Activated CD4-positive, alpha-beta T cell treated with anti-CD3 and anti-CD28 coated beads, Interleukin-2, Interleukin-4, amounts not matched to agents 100 ng/mL and 50 ng/mL, durations not matched to agents 16 hours and 8 hours (primary cell): ENCODE measurements at regions not wholly inside any gene's neighbourhood (a gene's known extent, or its start where the extent isn't known, plus 50 kb on each side); places are given as distances from the start of the nearest gene placed in this dataset.
"Not testable (repeated sequence)": the region's sequence is repeated elsewhere in the genome, so short reads cannot be mapped to it uniquely, and the experiment has no call there.

Source experiments
- DNase-seq: peaks from one replicate; pipeline ENCODE4 v3.0.0-alpha.2; 2020; ENCODE audit warnings: low spot score

DNA sequence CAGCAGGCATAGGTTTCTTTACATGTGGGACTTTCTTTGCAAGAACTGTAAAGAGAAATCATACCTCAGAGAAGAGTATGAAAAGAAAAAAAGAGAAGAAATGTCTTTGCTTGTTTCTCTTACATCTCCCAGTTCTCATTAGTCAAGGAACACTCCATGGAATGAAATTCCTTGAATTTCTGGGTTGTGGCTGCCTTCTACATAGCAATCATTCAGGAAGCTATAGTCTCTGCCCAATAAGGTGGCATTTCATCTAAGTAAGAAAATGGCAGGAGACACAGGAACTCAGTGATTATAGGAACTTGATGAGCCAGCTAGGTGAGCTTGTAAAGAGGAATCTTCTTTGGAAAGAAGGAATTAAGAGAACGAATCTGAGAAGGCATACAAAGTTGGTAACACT is 197.0 kb upstream of the FKBP1C start:
- DNase-seq: no peak

DNA sequence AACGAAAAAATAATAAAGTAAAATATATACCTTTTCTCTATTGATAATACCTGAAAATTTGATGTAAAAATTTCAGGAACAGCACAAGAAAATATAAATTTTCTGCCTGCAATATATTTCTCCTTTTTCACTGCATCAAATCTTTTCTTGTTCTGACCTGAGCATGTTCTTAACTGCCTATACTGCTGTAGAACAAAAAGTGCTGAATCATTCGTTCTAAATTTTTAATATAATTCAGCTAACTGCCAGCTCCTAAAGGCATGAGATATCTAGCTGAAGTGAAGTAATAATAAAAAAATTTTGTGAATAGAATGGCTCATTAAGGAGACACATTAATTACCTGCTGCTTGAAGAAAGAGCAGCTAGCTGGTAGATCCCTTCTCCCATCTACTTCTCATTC is 188.6 kb upstream of the FKBP1C start:
- no peak for DNase-seq

DNA sequence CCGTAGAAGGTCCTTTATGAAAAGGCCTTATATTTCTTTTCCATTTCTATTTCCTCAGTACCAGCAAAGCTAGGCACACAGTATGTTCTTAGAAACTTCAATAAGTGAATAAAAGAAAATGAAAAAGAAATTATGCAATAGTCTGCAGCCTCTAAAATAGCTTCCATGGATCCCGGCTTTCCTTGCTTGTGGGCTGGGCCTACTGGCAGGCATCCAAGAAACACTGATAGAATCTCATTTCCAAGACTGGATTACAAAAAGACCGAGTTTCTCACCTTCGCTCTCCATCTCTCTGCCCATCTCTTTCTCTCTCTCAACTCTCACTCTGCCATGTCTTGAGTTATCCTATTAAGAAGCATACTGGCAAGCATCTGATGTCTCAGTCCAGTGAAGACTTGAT is 187.5 kb upstream of the FKBP1C start:
- DNase-seq: no peak

DNA sequence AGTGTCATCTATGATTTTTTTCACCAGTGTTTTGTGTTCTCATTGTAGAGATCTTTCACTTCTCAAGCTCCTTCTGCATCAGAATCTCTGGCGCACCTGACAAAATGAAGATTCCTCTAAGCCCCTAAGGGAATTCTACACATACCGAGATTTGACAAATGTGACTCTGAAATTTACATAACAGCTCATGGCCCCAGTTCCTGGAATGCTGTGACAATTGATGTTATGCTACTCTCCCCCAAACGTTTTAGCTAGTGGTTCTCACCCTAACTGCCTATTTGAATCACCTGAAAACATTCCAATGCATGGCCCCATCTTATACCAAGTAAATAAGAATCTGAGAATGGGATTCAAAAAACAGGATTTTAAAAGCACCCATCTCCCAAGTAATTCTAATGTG is 162.1 kb upstream of the FKBP1C start:
- DNase-seq: no peak

DNA sequence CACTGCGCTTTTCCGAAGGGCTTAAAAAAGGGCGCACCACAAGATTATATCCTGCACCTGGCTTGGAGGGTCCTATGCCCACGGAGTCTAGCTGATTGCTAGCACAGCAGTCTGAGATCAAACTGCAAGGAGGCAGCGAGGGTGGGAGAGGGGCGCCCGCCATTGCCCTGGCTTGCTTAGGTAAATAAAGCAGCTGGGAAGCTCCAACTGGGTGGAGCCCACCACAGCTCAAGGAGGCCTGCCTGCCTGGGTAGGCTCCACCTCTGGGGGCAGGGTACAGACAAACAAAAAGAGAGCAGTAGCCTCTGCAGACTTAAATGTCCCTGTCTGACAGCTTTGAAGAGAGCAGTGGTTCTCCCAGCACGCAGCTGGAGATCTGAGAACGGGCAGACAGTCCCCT is 158.1 kb upstream of the FKBP1C start:
- DNase-seq: not testable (repeated sequence)

DNA sequence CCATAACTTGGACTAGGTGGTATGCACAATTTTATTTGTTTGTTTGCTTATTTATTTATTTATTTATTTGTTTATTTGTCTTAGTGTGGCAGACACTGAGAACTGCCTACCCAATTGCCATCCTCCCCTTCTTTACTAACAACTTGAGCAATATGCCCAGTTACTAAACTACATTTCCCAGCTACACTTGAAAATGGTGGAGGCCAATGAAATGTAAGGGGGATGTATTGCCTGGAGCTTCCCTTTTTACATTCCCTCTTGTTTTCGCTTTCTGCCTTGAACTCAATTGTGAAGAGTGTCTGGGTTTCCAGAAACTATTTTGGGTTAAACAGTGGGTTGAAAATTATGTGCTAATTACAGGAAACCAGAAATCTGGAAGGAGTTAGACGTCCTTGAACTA is 152.7 kb upstream of the FKBP1C start:
- DNase-seq: no peak

DNA sequence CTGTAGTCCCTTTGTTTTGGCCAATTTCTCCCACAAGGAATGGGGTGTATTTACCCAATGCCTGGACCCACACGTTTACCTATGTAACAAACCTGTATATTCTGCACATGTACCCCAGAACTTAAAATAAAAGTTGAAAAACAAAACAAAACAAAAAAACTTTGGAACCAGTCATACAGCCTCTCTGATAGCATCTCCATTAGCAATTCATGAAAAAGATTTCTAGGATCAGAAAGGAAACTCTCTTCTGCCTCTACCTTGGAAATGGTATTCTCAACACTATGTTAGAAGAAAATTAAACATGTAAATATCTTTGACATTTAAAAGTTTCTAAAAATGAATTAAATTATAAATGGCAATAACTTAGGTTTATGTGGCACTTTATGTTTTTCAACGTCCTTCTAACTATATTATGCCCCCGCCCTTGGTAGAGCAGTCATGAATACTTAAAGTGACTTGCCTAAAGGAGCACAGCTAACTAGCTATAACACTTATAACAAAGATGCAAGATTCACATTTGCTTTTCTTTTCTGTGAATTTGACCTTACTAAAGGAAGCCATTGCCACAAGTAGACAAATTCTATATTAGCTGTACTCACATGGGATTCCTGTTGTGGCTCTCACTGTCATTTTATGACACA is 147.5 kb upstream of the FKBP1C start:
- no peak for DNase-seq

DNA sequence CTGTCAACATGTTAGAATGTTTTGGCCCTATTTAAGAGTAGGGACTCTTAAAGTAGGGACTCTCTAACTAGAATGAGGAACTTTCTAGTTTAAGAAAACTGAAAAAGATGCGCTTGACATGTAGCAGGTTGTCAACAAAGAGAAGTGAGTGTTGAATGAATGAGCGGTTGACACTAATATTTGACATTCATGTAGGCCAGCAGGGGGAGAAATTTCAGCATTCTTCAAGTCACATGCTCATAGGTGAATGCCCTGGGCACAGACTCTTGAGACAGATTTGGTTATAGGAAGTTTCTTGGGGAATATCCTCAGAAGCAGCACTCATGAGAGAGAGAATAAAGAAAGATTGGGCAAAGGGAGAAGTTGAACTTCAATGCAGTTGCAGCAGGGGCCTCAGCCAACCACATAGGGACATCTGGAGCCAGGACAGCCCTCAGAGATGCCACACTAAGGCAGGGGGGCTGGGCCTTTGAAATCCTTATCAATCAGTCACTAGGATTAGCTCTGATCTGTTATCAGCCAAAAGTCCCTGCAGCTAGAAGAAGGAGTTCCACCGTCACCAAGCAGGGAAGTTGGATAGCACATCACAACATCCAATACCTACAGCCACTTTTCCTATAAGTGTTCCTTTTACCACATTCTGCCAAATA is 145.1 kb upstream of the FKBP1C start:
- no peak for DNase-seq

DNA sequence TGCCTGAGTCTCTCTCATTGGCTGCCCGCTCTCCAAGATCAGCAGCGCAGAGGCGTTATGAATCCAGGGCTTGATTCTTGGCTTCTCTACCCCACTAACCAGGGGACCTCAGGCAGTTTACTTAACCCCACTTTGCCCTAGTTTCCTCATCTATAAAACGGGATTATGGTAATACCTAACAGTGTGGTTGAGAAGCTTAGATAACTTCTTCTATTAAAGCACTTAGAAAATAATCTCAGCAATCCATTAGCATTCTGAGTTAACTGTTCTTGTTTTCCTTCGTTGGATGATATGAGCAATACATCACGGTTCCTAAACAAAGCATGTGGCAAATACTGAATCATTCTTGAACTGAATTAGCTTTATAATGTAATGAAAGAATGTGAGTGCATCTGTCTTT is 116.3 kb upstream of the FKBP1C start:
- no peak for DNase-seq

DNA sequence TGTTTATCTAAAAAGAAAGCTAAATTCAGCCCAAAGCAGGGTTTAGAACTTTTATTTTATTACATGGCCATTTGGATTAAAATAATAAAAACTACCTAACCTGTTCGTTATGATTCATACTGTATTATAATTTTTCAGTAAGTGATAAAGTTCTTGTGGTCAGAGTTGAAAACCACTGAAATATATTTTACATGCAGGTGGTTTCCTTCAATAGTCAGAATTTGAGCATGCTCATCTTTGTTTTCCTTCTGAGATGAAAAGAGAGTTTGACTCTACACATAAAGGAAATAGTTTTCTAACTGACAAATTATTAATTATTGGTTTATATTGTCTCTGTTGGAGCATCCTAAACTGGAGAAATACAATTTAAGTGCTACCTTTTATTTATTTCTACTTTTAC is 114.0 kb upstream of the FKBP1C start:
- DNase-seq: no peak

DNA sequence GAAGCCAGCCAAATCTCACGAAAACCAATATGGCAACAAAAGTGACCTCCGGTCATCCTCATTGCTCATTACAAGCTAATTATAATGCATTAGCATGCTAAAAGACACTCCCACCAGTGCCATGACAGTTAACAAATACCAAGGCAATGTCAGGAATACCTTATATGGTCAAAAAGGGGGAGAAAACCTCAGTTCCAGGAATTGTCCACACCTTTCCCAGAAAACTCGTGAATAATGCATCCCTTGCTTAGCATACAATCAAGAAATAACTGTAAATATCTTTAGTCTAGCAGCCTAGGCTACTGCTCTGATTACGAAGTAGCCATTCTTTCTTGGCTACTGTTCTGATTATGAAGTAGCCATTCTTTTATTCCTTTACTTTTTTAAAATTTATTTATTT is 112.5 kb upstream of the FKBP1C start:
- no peak for DNase-seq

DNA sequence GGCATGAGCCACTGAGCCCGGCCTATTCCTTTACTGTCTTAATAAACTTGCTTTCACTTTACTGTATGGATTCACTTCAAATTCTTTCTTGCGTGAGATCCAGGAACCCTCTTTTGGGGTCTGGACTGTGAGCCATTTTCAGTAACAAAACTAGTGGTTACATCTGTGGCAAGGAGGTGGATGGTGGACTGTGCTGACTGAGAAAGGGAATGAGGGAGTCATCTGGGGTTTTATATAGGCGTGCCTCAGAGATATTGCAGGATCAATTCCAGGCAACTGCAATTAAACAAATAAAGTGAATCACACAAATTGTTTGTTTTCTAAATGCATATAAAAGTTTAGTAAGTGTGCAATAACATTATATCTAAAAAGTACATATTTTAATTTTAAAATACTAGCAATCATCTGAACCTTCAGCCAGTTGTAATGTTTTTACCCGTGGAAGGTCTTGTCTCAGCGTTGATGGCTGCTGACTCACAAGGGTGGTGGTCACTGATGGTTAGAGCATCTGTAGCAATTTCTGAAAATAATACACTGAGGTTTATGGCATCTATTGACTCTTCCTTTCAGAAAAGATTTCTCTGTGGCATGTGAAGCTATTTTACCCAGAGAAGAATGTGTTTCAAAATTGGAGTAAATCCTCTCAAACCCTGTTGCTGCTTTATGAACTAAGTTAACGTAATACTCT is 111.4 kb upstream of the FKBP1C start:
- no peak for DNase-seq

DNA sequence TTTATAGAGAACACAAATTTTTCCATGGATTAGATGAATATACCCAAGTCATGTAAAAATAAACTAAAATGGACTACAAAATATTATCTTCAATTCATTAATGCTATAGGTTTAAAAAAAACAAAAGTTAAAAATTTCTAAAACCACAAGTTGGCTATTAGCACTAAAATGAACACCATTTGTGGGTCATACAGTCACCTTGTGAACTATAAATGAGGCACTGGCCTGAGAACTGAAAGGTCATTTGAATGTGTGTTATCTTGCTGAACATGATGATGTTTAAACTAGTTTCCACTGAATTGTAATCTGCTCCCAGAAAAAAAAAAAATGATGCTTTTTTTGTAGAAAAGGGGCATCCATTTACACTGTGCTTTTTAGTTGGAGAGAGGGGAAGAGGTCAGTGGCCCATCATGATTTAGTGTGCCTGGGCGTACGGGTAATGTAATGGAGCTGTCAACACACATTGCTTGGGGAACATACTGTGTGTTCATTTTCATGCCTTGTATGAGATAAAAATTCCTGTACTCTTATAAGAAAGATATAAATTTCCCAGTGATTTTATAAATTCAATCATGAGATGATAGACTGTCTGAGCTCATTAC is 96.6 kb upstream of the FKBP1C start:
- no peak for DNase-seq

DNA sequence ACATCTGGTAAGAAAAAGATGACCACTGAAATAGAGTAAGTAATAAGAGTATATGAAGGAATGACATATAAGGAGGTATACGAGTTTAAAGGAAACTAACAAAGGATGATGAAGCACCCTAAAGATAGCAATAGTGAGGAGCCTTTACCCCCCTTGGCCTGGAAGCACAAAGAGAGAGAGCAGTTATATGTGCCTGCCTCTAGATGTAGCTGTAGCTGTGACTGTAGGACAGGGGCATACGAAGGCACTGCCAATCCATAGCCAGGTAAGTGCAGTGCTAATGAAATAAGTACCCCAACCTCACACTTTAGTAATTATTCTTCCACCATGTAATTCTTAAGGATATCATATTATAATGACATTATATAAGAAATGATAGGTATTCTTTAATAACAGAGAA is 90.1 kb upstream of the FKBP1C start:
- no peak for DNase-seq

DNA sequence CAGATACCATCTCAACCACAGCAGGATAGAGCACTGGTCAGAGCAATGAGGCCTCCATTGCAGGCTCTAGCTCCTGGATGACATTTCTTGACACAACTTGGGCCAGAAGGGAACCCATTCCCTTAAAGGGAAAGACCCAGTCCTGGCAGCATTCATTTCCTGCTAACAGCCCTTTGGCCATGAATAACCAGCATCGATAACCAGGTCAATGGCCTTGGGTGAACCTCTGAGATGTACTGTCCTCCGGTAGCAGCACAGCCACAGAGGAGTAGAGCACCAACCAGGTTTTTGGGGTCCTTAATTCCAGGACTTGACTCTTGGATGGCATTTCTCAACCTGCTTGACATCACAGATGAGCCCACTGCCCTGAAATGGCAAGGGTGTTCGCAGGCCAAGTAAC is 71.2 kb upstream of the FKBP1C start:
- no peak for DNase-seq

DNA sequence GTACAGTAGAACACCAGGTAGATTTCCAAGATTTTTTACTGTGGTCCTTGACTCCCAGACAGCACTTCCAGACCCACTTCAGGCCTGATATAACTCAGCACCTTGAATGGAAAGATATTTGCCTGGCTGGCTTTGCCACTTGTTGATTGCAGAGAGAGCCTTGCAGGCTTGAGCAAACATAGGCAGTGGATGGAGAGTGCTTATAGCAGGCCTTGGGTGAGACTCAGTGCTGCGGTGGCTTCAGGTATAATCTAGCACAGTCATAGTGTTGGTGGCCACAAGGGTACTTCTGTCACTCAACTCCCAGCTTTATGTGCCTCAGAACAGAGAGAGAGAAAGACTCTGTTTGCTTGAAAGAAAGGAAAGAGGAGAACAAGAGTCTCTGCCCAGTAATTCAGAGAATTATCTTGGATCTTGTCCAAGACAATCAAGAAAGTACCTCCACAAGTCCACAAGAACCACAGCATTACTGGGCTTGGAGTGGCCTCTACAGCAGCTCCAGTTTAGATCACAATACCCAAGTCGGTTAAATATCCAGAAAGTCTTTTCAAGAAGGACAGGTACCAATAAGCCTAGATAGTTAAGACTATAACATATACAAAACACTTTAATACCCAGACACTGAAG is 70.5 kb upstream of the FKBP1C start:
- no peak for DNase-seq

DNA sequence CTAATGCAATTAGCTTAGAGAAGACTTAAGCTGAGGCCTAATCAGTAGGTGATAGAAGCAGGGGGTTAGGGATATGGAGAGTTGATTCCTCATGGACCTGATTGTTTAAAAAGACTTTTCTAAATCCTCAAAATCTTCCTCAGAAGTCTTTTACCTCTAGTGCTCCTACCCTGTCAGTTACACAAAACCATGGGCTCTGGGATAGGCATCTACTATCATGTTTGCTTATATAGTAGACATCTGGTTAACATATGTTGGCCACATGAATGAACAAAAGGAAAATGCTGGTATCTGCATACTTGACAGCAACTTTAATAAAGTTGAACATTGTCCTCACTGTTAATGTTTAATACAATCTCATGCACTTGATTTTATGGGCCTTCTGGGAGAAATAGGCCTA is 61.5 kb upstream of the FKBP1C start:
- DNase-seq: no peak

DNA sequence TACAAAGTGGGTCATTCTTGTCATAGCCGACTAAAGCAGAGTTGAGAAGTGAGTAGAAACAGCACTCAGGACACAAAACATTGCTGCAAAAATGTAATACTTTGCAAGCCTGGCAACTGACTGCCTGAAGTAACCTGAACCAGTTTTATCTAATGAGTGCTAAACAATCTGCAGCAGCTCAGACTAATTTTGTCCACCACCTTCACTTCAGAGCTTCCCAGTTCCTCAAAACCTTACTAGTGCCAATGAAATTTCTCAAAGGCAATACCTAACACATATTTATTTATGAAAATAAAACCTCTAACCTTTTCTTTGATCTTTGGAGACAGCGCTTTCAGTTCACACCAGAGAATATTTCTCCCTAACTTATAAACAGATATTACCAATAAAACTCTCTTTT is 56.7 kb upstream of the FKBP1C start:
- no peak for DNase-seq
